ENCODE measurements at regions not wholly inside any gene's neighbourhood (a gene's known extent, or its start where the extent isn't known, plus 50 kb on each side); places are given as distances from the start of the nearest gene placed in this dataset.

- H2AFZ ChIP-seq (ENCODE audit: low read depth, low read length, poor library complexity, severe bottlenecking): no peak overlapping the region
- no peak for DNase-seq (ENCODE audit: low read depth, low spot score)
- ChIA-PET POLR2A (no interaction called here), CTCF (no interaction called here), RAD21 (ENCODE audit: low non-redundant PET in 1 of 2, low total read pairs in 2 of 2, uncharacterized antibody in 2 of 2, unreplicated experiment in 2 of 2) (no interaction called here)
- peaks cover 2 to 9% of the 10 kb centered on the region in 2 experiments; a peak in 2 of 4 replicates for H3K4me1 ChIP-seq (ENCODE audit: control insufficient read depth in 1 of 2, insufficient read depth in 2 of 2, low read length in 2 of 2)
- no peak overlapping the region for H3K9ac ChIP-seq (ENCODE audit: low read length)
- no TSS peak for BruUV-seq (replicated peaks)
- no peak for ATAC-seq
- no peaks in the 10 kb centered on the region for H4K20me1 ChIP-seq (ENCODE audit: insufficient read depth)
- H3K36me3 ChIP-seq (ENCODE audit: control insufficient read depth in 1 of 2, insufficient read depth in 2 of 2, low read length in 2 of 2): no peaks in the 10 kb centered on the region
- H3K4me3 ChIP-seq (replicated peaks in 1 of 2; ENCODE audit: low read depth in 1 of 2, low read length in 2 of 2): no peak overlapping the region
- H3K27me3 ChIP-seq (ENCODE audit: insufficient read depth, low read length): no peaks in the 10 kb centered on the region
- no peak for TF ChIP-seq EGR1 (IDR thresholded peaks at IDR 0.05; ENCODE audit: low read depth)
- TF ChIP-seq POLR2AphosphoS5 (IDR thresholded peaks at IDR 0.05; ENCODE audit: low read depth, low read length): no peak
- no peak for TF ChIP-seq SIN3A (IDR thresholded peaks at IDR 0.05; ENCODE audit: low read depth)
- TF ChIP-seq ZFX (IDR thresholded peaks at IDR 0.05): no peak
- TF ChIP-seq SRF (IDR thresholded peaks at IDR 0.05; ENCODE audit: low read depth): no peak
- TF ChIP-seq EZH2 (IDR thresholded peaks at IDR 0.05): no peak
- TF ChIP-seq RAD21 (IDR thresholded peaks at IDR 0.05; ENCODE audit: low read depth): no peak
- TF ChIP-seq, protein P1, sequence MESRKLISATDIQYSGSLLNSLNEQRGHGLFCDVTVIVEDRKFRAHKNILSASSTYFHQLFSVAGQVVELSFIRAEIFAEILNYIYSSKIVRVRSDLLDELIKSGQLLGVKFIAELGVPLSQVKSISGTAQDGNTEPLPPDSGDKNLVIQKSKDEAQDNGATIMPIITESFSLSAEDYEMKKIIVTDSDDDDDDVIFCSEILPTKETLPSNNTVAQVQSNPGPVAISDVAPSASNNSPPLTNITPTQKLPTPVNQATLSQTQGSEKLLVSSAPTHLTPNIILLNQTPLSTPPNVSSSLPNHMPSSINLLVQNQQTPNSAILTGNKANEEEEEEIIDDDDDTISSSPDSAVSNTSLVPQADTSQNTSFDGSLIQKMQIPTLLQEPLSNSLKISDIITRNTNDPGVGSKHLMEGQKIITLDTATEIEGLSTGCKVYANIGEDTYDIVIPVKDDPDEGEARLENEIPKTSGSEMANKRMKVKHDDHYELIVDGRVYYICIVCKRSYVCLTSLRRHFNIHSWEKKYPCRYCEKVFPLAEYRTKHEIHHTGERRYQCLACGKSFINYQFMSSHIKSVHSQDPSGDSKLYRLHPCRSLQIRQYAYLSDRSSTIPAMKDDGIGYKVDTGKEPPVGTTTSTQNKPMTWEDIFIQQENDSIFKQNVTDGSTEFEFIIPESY (IDR thresholded peaks at IDR 0.05; ENCODE audit: extremely low read depth, insufficient replicate concordance, low read length): no peak
- intact Hi-C loops (cut with micrococcal nuclease): no loop called here
- no peaks in the 10 kb centered on the region for H3K9me3 ChIP-seq (ENCODE audit: control insufficient read depth in 1 of 2, insufficient read depth in 1 of 2, low read depth in 1 of 2, low read length in 2 of 2)
- no peak overlapping the region for H3K4me2 ChIP-seq (ENCODE audit: low read length)
- no peak overlapping the region for H3K27ac ChIP-seq (ENCODE audit: low read depth, low read length)
- H3K9me2 ChIP-seq (ENCODE audit: insufficient read depth): no peaks in the 10 kb centered on the region
- no peaks in the 10 kb centered on the region for H3K79me2 ChIP-seq (ENCODE audit: insufficient read depth, low read length)
These were observed 94.1 kb downstream of the SIK1 start for GRCh38 chr21:43332861-43333297.

All from HCT116 (cell line).